ENCODE measurements at regions not wholly inside any gene's neighbourhood (a gene's known extent, or its start where the extent isn't known, plus 50 kb on each side); places are given as distances from the start of the nearest gene placed in this dataset.

DNA sequence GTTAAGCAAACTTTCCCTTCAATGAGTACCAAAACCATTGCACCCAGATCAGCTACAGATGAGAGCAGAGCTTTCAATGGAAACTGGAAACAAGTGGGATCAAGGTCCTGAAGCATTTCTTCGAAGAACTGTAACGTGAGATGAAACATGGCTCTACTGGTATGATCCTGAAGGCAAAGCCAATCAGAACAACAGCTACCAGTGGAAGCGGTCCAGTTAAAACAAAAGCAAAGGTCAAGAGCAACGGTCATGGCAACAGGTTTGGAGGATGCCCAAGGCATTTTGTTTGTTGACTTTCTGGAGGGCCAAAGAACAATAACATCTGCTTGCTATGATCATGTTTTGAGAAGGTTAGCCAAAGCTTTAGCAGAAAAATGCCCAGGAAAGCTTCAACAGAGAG is 137.9 kb upstream of the CPSF6 start:
- no peaks in the 10 kb centered on the region for H3K79me2 ChIP-seq (ENCODE audit: control insufficient read depth, insufficient read depth, low read length)
- RAD21 ChIA-PET (ENCODE audit: unreplicated experiment): interaction anchor here (0.9 kb wide), 1 partner anchor 134 kb away, joined by 3 read pairs; no protein-coding TSS in a partner anchor
- intact Hi-C loops (cut with micrococcal nuclease; ENCODE audit: unreplicated experiment) (no loop called here), in situ Hi-C loops (cut with MboI) (no loop called here)
- no peak overlapping the region for H3K4me2 ChIP-seq (ENCODE audit: control insufficient read depth, insufficient read depth)
- no TSS peak for BruUV-seq (replicated peaks)
- FAIRE-seq: no peak
- POLR2A ChIA-PET: no interaction called here
- no peak overlapping the region for H3K9ac ChIP-seq (ENCODE audit: control insufficient read depth, insufficient read depth, low read length)
- SMC1A ChIA-PET (ENCODE audit: uncharacterized antibody, unreplicated experiment): interaction anchor here (1.1 kb wide), 1 partner anchor 11 kb away, joined by 3 read pairs; no protein-coding TSS in a partner anchor
- H3K4me1 ChIP-seq (ENCODE audit: control insufficient read depth, insufficient read depth, low read length): no peaks in the 10 kb centered on the region
- H3K27ac ChIP-seq (ENCODE audit: control insufficient read depth, insufficient read depth): no peak overlapping the region
- 34% methylated on average over 4 of the region's 4 CpGs for WGBS (ENCODE audit: insufficient coverage, insufficient replicate concordance, low lambda C conversion rate, missing lambda C conversion rate)
- DNase-seq (ENCODE audit: low read depth, low spot score): no peak
- no peak overlapping the region for H2AFZ ChIP-seq (ENCODE audit: control insufficient read depth, low read depth, low read length)
- no peaks in the 10 kb centered on the region for H4K20me1 ChIP-seq (ENCODE audit: control insufficient read depth, insufficient read depth)
- H3K27me3 ChIP-seq (replicated peaks in 1 of 2; ENCODE audit: control insufficient read depth in 2 of 2, insufficient read depth in 2 of 2, low read length in 1 of 2): no peaks in the 10 kb centered on the region; a peak in 1 of 4 replicates
- ATAC-seq: no peak
- H3K36me3 ChIP-seq (ENCODE audit: control insufficient read depth in 2 of 2, insufficient read depth in 2 of 2, low read length in 1 of 2): no peaks in the 10 kb centered on the region
- H3K4me3 ChIP-seq: no peak overlapping the region
- CTCF ChIA-PET: interaction anchor here (0.9 to 1.0 kb wide), 2 partner anchors 11 to 27 kb away, joined by 3 to 5 read pairs; no protein-coding TSS in a partner anchor
- no peaks in the 10 kb centered on the region for H3K9me3 ChIP-seq (replicated peaks; ENCODE audit: control insufficient read depth, insufficient read depth, low read length)
- TF ChIP-seq BACH1 (IDR thresholded peaks at IDR 0.05; ENCODE audit: borderline replicate concordance) (no peak), REST (IDR thresholded peaks at IDR 0.05; ENCODE audit: low read depth, low read length) (no peak), STAT1 (conservative IDR thresholded peaks at IDR 0.05) (no peak), RFX5 (IDR thresholded peaks at IDR 0.05; ENCODE audit: low read depth, low read length) (no peak), ZBTB33 (IDR thresholded peaks at IDR 0.05) (no peak), SP1 (IDR thresholded peaks at IDR 0.05; ENCODE audit: low read depth, low read length) (no peak), NFYA (IDR thresholded peaks at IDR 0.05; ENCODE audit: borderline replicate concordance, low read depth, low read length) (no peak), HDGF (IDR thresholded peaks at IDR 0.05) (no peak), RAD51 (IDR thresholded peaks at IDR 0.05) (no peak), POLR2AphosphoS2 (IDR thresholded peaks at IDR 0.05; ENCODE audit: low read depth, low read length) (no peak), SIN3A (IDR thresholded peaks at IDR 0.05; ENCODE audit: low read depth, low read length) (no peak), NRF1 (conservative IDR thresholded peaks at IDR 0.05; ENCODE audit: low read depth, low read length) (no peak)
- TF ChIP-seq, protein P1, sequence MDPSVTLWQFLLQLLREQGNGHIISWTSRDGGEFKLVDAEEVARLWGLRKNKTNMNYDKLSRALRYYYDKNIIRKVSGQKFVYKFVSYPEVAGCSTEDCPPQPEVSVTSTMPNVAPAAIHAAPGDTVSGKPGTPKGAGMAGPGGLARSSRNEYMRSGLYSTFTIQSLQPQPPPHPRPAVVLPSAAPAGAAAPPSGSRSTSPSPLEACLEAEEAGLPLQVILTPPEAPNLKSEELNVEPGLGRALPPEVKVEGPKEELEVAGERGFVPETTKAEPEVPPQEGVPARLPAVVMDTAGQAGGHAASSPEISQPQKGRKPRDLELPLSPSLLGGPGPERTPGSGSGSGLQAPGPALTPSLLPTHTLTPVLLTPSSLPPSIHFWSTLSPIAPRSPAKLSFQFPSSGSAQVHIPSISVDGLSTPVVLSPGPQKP (IDR thresholded peaks at IDR 0.05; ENCODE audit: low read depth, low read length): no peak
- TF ChIP-seq, protein P2, sequence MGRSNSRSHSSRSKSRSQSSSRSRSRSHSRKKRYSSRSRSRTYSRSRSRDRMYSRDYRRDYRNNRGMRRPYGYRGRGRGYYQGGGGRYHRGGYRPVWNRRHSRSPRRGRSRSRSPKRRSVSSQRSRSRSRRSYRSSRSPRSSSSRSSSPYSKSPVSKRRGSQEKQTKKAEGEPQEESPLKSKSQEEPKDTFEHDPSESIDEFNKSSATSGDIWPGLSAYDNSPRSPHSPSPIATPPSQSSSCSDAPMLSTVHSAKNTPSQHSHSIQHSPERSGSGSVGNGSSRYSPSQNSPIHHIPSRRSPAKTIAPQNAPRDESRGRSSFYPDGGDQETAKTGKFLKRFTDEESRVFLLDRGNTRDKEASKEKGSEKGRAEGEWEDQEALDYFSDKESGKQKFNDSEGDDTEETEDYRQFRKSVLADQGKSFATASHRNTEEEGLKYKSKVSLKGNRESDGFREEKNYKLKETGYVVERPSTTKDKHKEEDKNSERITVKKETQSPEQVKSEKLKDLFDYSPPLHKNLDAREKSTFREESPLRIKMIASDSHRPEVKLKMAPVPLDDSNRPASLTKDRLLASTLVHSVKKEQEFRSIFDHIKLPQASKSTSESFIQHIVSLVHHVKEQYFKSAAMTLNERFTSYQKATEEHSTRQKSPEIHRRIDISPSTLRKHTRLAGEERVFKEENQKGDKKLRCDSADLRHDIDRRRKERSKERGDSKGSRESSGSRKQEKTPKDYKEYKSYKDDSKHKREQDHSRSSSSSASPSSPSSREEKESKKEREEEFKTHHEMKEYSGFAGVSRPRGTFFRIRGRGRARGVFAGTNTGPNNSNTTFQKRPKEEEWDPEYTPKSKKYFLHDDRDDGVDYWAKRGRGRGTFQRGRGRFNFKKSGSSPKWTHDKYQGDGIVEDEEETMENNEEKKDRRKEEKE (IDR thresholded peaks at IDR 0.05): no peak
- TF ChIP-seq, protein P3, sequence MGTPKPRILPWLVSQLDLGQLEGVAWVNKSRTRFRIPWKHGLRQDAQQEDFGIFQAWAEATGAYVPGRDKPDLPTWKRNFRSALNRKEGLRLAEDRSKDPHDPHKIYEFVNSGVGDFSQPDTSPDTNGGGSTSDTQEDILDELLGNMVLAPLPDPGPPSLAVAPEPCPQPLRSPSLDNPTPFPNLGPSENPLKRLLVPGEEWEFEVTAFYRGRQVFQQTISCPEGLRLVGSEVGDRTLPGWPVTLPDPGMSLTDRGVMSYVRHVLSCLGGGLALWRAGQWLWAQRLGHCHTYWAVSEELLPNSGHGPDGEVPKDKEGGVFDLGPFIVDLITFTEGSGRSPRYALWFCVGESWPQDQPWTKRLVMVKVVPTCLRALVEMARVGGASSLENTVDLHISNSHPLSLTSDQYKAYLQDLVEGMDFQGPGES (IDR thresholded peaks at IDR 0.05): no peak
